Epithelial cell of proximal tubule (primary cell): ENCODE measurements at regions not wholly inside any gene's neighbourhood (a gene's known extent, or its start where the extent isn't known, plus 50 kb on each side); places are given as distances from the start of the nearest gene placed in this dataset.

Experiments
- DNase-seq: peaks from one replicate; pipeline ENCODE4 v3.0.0-alpha.2; 2011; ENCODE audit warnings: low read depth
- H3K4me3 ChIP-seq: 2 replicates; pipeline ENCODE4 v1.5.1; 2011; ENCODE audit warnings: low read depth, mild to moderate bottlenecking, low read length
- TF ChIP-seq, protein P1 (sequence below): conservative IDR thresholded peaks from 2 replicates; pipeline ENCODE4 v1.5.1; 2012; ENCODE audit warnings: low read depth, mild to moderate bottlenecking, low read length

DNA sequence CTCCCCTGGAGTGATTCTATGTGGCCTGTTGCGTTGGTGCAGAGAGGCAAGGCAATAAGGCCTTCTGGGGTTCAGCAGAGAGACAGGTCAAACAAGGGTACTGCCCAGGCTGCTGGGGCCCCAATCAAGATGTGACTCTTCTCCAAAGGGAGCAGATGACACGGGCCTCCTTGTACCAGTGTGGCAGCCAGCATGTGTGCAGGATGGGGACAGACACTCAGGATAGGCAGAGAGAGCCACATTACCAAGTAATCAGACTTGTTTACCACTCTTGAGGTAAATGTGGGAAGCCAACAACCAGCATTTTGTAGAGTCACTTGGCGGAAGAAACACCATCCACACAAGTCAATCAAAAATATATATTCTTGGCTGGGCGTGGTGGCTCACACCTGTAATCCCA, 95.3 kb upstream of the DLG1 start:
- no peak for DNase-seq
- TF ChIP-seq, protein P1, sequence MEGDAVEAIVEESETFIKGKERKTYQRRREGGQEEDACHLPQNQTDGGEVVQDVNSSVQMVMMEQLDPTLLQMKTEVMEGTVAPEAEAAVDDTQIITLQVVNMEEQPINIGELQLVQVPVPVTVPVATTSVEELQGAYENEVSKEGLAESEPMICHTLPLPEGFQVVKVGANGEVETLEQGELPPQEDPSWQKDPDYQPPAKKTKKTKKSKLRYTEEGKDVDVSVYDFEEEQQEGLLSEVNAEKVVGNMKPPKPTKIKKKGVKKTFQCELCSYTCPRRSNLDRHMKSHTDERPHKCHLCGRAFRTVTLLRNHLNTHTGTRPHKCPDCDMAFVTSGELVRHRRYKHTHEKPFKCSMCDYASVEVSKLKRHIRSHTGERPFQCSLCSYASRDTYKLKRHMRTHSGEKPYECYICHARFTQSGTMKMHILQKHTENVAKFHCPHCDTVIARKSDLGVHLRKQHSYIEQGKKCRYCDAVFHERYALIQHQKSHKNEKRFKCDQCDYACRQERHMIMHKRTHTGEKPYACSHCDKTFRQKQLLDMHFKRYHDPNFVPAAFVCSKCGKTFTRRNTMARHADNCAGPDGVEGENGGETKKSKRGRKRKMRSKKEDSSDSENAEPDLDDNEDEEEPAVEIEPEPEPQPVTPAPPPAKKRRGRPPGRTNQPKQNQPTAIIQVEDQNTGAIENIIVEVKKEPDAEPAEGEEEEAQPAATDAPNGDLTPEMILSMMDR: no peak
- H3K4me3 ChIP-seq: no peak overlapping the region

GRCh38 chr3:197392961-197393360, 94.5 kb upstream of the DLG1 start:
- TF ChIP-seq, protein P1: no peak
- no peak overlapping the region for H3K4me3 ChIP-seq
- peak; percentile 37 for DNase-seq

GRCh38 chr3:197381371-197381770, 83.0 kb upstream of the DLG1 start:
- H3K4me3 ChIP-seq: no peak overlapping the region
- TF ChIP-seq, protein P1: no peak
- peak; percentile 64 for DNase-seq

DNA sequence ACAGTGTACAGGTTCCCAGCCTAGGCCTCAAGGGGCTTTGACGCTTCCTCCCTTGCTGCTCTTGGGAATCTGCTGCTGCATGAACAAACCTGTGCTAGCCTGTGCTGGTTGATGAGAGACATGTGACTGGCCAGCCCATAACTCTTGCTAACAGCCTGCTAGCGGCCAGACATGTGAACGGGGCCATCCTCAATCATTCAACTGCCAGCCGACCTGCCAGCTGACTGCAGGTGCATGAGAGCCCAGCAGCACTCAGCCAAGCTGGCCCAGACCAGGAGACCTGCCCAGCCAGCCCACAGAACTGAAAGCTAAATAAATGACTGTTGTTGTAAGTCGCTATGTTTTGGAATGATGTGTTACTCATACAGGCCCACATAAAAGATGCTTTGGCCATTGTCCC, 82.4 kb upstream of the DLG1 start:
- no peak for DNase-seq
- no peak overlapping the region for H3K4me3 ChIP-seq
- TF ChIP-seq, protein P1: no peak

DNA sequence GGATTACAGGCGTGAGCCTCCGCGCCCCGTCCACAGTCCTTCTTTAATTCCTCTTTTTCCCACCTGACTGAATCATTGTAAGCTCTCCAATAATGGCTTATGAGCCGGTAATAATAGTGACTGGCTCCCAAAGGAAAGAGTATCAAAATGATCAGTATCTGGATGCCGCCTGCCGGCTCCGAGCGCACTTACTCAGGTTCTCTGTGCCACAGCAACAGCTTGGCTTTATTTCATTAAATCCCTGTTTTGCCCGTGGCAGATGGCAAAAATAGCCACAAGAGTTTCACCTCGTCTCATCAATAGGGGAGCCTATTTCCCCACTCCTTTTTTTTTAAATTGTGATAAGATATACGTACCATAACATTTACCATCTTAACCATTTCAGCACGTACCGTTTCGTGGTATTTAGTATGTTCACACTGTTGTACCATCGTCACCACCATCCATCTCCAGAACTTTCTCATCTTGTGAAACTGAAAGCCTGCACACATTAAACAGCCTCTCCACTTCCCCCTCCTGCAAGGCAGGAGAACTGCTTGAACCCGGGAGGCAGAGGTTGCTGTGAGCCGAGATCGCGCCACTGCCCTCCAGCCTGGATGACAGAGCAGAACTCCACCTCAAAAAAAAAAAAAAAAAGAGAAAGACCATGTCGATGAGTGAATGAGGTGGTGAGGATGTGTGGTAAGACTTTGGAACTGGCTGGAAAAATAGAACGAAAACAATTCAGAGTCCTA, 80.7 kb upstream of the DLG1 start:
- TF ChIP-seq, protein P1: no peak
- DNase-seq: no peak
- no peak overlapping the region for H3K4me3 ChIP-seq

GRCh38 chr3:197376735-197377555, 78.5 kb upstream of the DLG1 start:
- no peak overlapping the region for H3K4me3 ChIP-seq
- TF ChIP-seq, protein P1: no peak
- no peak for DNase-seq
